ENCODE measurements at regions not wholly inside any gene's neighbourhood (a gene's known extent, or its start where the extent isn't known, plus 50 kb on each side); places are given as distances from the start of the nearest gene placed in this dataset.

DNA sequence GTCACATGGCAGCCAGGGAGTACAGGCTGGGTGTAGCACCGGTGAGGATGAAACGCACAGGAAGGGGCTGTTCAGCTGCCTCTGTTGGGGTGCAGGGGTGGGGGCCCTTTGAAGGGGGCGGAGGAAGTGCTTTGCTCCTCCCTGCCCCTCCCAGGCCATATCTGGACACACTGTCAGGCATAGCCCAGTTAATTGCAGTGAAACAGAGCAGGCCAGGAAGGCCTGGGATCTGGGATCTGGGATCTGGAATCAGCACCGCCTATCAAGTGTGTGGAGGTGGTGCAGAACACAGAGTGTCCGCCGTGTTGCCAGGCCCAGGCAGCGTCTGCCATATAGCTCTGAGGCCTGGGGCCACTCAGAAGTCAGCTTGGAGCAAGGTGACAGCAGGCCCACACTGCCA is 85.5 kb upstream of the EPCAM start:
- TF ChIP-seq, protein P1, sequence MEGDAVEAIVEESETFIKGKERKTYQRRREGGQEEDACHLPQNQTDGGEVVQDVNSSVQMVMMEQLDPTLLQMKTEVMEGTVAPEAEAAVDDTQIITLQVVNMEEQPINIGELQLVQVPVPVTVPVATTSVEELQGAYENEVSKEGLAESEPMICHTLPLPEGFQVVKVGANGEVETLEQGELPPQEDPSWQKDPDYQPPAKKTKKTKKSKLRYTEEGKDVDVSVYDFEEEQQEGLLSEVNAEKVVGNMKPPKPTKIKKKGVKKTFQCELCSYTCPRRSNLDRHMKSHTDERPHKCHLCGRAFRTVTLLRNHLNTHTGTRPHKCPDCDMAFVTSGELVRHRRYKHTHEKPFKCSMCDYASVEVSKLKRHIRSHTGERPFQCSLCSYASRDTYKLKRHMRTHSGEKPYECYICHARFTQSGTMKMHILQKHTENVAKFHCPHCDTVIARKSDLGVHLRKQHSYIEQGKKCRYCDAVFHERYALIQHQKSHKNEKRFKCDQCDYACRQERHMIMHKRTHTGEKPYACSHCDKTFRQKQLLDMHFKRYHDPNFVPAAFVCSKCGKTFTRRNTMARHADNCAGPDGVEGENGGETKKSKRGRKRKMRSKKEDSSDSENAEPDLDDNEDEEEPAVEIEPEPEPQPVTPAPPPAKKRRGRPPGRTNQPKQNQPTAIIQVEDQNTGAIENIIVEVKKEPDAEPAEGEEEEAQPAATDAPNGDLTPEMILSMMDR (IDR thresholded peaks at IDR 0.05) = no peak
- no peak for TF ChIP-seq POLR2A (IDR thresholded peaks at IDR 0.05; ENCODE audit: low read depth)
- no peak for TF ChIP-seq EP300 (IDR thresholded peaks at IDR 0.05)
- TF ChIP-seq POLR2AphosphoS5 (IDR thresholded peaks at IDR 0.05) = no peak

Measured in esophagus muscularis mucosa (tissue), 4 donors.